ENCODE measurements at regions not wholly inside any gene's neighbourhood (a gene's known extent, or its start where the extent isn't known, plus 50 kb on each side); places are given as distances from the start of the nearest gene placed in this dataset.
"Not testable (repeated sequence)": the region's sequence is repeated elsewhere in the genome, so short reads cannot be mapped to it uniquely, and the experiment has no call there.

- DNase-seq, result no peak
Observed at GRCh38 chr11:87456499-87456898, 418.8 kb downstream of the TMEM135 start.

- DNase-seq, result no peak
Observed at GRCh38 chr11:87455180-87455579, 417.4 kb downstream of the TMEM135 start.

- no peak for DNase-seq
Observed at GRCh38 chr11:87454241-87454640, 416.5 kb downstream of the TMEM135 start.

GRCh38 chr11:87453531-87454089, 415.9 kb downstream of the TMEM135 start:
- no peak for DNase-seq

GRCh38 chr11:87452025-87452424, 414.3 kb downstream of the TMEM135 start:
- DNase-seq, result not testable (repeated sequence)

- DNase-seq, result no peak
Observed at GRCh38 chr11:87451395-87451794, 413.7 kb downstream of the TMEM135 start.

GRCh38 chr11:87447606-87448005, 409.9 kb downstream of the TMEM135 start:
- DNase-seq, result no peak

GRCh38 chr11:87444993-87445392, 407.3 kb downstream of the TMEM135 start:
- DNase-seq, result no peak

- no peak for DNase-seq
Observed at GRCh38 chr11:87443707-87444106, 406.0 kb downstream of the TMEM135 start.

GRCh38 chr11:87440076-87440770, 402.5 kb downstream of the TMEM135 start:
- peak; percentile 57 for DNase-seq

- DNase-seq, result no peak
Observed at GRCh38 chr11:87438416-87438815, 400.7 kb downstream of the TMEM135 start.

- no peak for DNase-seq
Observed at GRCh38 chr11:87437844-87438223, 400.1 kb downstream of the TMEM135 start.

- no peak for DNase-seq
Observed at GRCh38 chr11:87437133-87437843, 399.6 kb downstream of the TMEM135 start.

- peak; percentile 59 for DNase-seq
Observed at GRCh38 chr11:87432022-87432421, 394.3 kb downstream of the TMEM135 start.

GRCh38 chr11:87431392-87431791, 393.7 kb downstream of the TMEM135 start:
- DNase-seq, result no peak

- DNase-seq, result no peak
Observed at GRCh38 chr11:87430821-87431220, 393.1 kb downstream of the TMEM135 start.

- DNase-seq, result no peak
Observed at GRCh38 chr11:87429996-87430395, 392.3 kb downstream of the TMEM135 start.

GRCh38 chr11:87428266-87428665, 390.5 kb downstream of the TMEM135 start:
- no peak for DNase-seq

- no peak for DNase-seq
Observed at GRCh38 chr11:87425943-87426342, 388.2 kb downstream of the TMEM135 start.

- DNase-seq, result no peak
Observed at GRCh38 chr11:87425391-87425790, 387.7 kb downstream of the TMEM135 start.

GRCh38 chr11:87423161-87423560, 385.4 kb downstream of the TMEM135 start:
- DNase-seq, result no peak

- DNase-seq, result no peak
Observed at GRCh38 chr11:87422566-87422965, 384.8 kb downstream of the TMEM135 start.

- DNase-seq, result peak; percentile 42
Observed at GRCh38 chr11:87421422-87421821, 383.7 kb downstream of the TMEM135 start.

GRCh38 chr11:87417951-87418350, 380.2 kb downstream of the TMEM135 start:
- DNase-seq, result no peak
